ENCODE measurements at regions not wholly inside any gene's neighbourhood (a gene's known extent, or its start where the extent isn't known, plus 50 kb on each side); places are given as distances from the start of the nearest gene placed in this dataset.

GRCh38 chr7:31251441-31251840 lies 89.1 kb downstream of the NEUROD6 start:
- no peaks in the 10 kb centered on the region for H3K4me1 ChIP-seq
- H3K36me3 ChIP-seq: no peaks in the 10 kb centered on the region
- H3K27me3 ChIP-seq: no peaks in the 10 kb centered on the region
- no peak for DNase-seq (ENCODE audit: low spot score in 2 of 2)
- no peak for TF ChIP-seq CTCF (IDR thresholded peaks at IDR 0.05)
- H3K4me3 ChIP-seq: no peak overlapping the region
- H3K27ac ChIP-seq: no peak overlapping the region
- WGBS, 2 donors: 74 to 79% methylated on average over 8 of the region's 8 CpGs
- H3K9me3 ChIP-seq: no peaks in the 10 kb centered on the region

- Histone ChIP-seq H3K27me3 (no peaks in the 10 kb centered on the region), H3K4me1 (no peaks in the 10 kb centered on the region)
- TF ChIP-seq CTCF (IDR thresholded peaks at IDR 0.05): no peak
- TF ChIP-seq POLR2A (IDR thresholded peaks at IDR 0.05): no peak
- TF ChIP-seq EP300 (IDR thresholded peaks at IDR 0.05): no peak
Measured at GRCh38 chr7:31249671-31250070, 90.9 kb downstream of the NEUROD6 start.

GRCh38 chr7:31236868-31237267 lies 103.7 kb downstream of the NEUROD6 start:
- Histone ChIP-seq H3K27ac (no peak overlapping the region), H3K4me1 (no peaks in the 10 kb centered on the region), H3K27me3 (no peaks in the 10 kb centered on the region), H3K4me3 (no peak overlapping the region), H3K9me3 (no peaks in the 10 kb centered on the region), H3K36me3 (no peaks in the 10 kb centered on the region)
- TF ChIP-seq CTCF (IDR thresholded peaks at IDR 0.05) (no peak), POLR2A (IDR thresholded peaks at IDR 0.05) (no peak), EP300 (IDR thresholded peaks at IDR 0.05) (no peak)
- DNase-seq (ENCODE audit: low spot score in 2 of 2): no peak
- WGBS, 2 donors: 91 to 93% methylated on average over 6 of the region's 6 CpGs

More at GRCh38 chr7:31249671-31250070, 90.9 kb downstream of the NEUROD6 start:
- DNase-seq (ENCODE audit: low spot score in 2 of 2): no peak
- H3K27ac ChIP-seq: no peak overlapping the region
- H3K36me3 ChIP-seq: no peaks in the 10 kb centered on the region
- H3K4me3 ChIP-seq: no peak overlapping the region
- WGBS, 2 donors: 29 to 46% methylated on average over 11 of the region's 11 CpGs
- H3K9me3 ChIP-seq: no peaks in the 10 kb centered on the region

- Histone ChIP-seq H3K36me3 (no peaks in the 10 kb centered on the region), H3K9me3 (no peaks in the 10 kb centered on the region), H3K4me1 (no peaks in the 10 kb centered on the region), H3K27me3 (no peaks in the 10 kb centered on the region), H3K27ac (no peak overlapping the region), H3K4me3 (no peak overlapping the region)
- DNase-seq (ENCODE audit: low spot score in 2 of 2): no peak
- 69 to 70% methylated on average over 9 of the region's 9 CpGs for WGBS, 2 donors
- TF ChIP-seq CTCF (IDR thresholded peaks at IDR 0.05) (no peak), POLR2A (IDR thresholded peaks at IDR 0.05) (no peak), EP300 (IDR thresholded peaks at IDR 0.05) (no peak)
Measured at GRCh38 chr7:31234836-31235605, 105.5 kb downstream of the NEUROD6 start.

- Histone ChIP-seq H3K4me1 (no peaks in the 10 kb centered on the region), H3K27ac (no peak overlapping the region), H3K27me3 (no peaks in the 10 kb centered on the region), H3K4me3 (no peak overlapping the region), H3K9me3 (peaks cover 0 to 26% (median 0%) of the 10 kb centered on the region in 4 donors), H3K36me3 (no peaks in the 10 kb centered on the region)
- no peak for DNase-seq (ENCODE audit: low spot score in 2 of 2)
- 90 to 93% methylated on average over 5 to 6 of the region's 6 CpGs for WGBS, 2 donors
- TF ChIP-seq CTCF (IDR thresholded peaks at IDR 0.05) (no peak), POLR2A (IDR thresholded peaks at IDR 0.05) (no peak), EP300 (IDR thresholded peaks at IDR 0.05) (no peak)
Measured at GRCh38 chr7:31228957-31229356, 111.6 kb downstream of the NEUROD6 start.
